ENCODE measurements at regions not wholly inside any gene's neighbourhood (a gene's known extent, or its start where the extent isn't known, plus 50 kb on each side); places are given as distances from the start of the nearest gene placed in this dataset.
"Not testable (repeated sequence)": the region's sequence is repeated elsewhere in the genome, so short reads cannot be mapped to it uniquely, and the experiment has no call there.

- H3K4me3 Mint-ChIP-seq; POLR2A ChIA-PET; H3K4me1 Mint-ChIP-seq (ENCODE audit: low read depth); H3K27me3 Mint-ChIP-seq; intact Hi-C loops (cut with micrococcal nuclease); CTCF ChIA-PET; H3K36me3 Mint-ChIP-seq; H3K9me3 Mint-ChIP-seq; DNase-seq; H3K27ac Mint-ChIP-seq: not testable (repeated sequence)
Measured at GRCh38 chr14:105620865-105621471, 94.6 kb downstream of the TMEM121 start.

DNA sequence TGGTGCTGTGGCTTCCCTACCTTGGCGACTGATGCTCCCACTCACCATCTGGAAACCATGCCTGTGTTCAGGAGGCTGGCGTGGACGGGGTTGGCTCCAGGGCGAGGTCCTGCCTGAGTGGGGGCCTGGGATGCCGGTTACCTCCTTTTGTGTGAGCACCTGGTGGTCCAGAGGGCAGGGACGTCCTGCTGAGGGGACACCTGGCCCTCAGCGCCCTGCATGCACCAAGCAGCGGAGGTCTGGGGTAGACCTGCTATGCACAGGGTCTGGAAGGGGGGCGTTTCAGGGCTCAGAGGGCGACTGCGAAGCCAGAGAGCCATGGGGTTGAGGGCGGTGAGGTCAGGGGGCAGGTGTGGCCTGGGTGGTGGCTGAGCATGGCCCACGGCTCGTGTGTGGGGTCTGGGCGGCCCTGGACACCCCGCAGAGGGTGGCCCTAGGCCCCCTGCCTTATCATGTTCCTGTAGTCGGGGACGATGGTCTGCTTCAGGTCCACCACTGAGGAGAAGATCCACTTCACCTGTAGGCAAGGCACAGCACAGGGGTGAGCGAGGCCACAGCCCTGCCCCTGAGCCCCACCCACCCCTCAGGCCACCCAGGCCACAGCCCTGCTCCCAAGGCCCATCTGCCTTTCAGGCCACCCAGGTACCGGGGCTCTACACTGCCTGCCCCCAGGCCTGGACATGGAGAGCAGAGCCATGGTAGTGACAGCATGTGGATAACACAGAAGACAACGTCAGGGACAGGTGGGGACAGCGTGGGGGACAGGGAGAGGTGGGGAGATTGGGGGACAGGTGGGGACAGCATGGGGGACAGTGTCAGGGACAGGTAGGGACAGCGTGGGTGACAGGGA, 95.3 kb downstream of the TMEM121 start:
- H3K4me1 Mint-ChIP-seq (ENCODE audit: low read depth); H3K4me3 Mint-ChIP-seq; DNase-seq; H3K36me3 Mint-ChIP-seq; H3K27ac Mint-ChIP-seq; H3K27me3 Mint-ChIP-seq; H3K9me3 Mint-ChIP-seq; intact Hi-C loops (cut with micrococcal nuclease); CTCF ChIA-PET; POLR2A ChIA-PET: not testable (repeated sequence)

DNA sequence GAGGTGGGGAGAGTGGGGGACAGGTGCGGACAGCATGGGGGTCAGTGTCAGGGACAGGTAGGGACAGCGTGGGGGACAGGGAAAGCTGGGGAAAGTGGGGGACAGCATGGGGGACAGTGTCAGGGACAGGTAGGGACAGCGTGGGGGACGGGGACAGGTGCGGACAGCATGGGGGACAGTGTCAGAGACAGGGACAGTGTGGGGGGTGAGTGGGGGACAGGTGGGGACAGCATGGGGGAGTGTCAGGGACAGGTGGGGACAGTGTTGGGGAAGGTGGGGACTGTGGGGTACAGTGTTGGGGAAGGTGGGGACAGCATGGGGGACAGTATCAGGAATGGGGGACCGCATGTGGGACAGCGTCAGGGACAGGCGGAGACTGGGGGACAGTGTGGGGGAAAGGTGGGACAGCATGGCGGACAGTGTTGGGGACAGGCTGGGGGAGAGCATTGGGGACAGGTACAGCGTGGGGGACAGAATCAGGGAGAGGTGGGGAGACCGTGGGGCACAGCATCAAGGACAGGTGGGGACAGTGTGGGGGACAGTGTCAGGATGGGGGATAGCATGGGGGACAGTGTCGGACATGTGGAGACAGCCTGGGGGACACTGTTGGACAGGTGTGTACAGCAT, 96.1 kb downstream of the TMEM121 start:
- no peak overlapping the region for H3K27ac Mint-ChIP-seq
- no peak overlapping the region for H3K4me3 Mint-ChIP-seq
- H3K9me3 Mint-ChIP-seq, result no peaks in the 10 kb centered on the region
- intact Hi-C loops (cut with micrococcal nuclease), result no loop called here
- peaks cover 2% of the 10 kb centered on the region for H3K27me3 Mint-ChIP-seq
- no peaks in the 10 kb centered on the region for H3K36me3 Mint-ChIP-seq
- H3K4me1 Mint-ChIP-seq (ENCODE audit: low read depth), result no peaks in the 10 kb centered on the region
- ChIA-PET POLR2A (no interaction called here), CTCF (no interaction called here)
- no peak for DNase-seq

DNA sequence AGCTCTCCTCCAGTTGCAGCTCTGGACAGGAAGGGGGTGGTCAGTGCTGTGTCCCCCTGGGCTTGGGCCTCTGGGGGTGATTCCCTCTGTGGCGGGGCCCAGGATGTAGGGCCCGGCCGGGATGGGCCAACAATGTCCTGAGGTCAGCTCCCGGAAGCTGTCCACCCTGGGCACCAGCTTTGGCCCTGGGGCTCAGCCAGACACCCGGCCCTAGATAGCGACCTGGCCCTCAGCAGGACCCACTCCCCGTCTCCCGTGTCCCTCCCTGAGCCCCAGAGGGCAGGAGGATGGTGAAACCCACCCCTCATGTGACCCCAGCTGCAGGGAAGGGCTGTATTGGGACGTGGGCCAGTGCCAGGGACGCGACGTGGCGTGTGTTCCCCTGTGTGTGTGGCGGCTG, 96.8 kb downstream of the TMEM121 start:
- H3K36me3 Mint-ChIP-seq; intact Hi-C loops (cut with micrococcal nuclease); POLR2A ChIA-PET; H3K27me3 Mint-ChIP-seq; CTCF ChIA-PET; DNase-seq; H3K27ac Mint-ChIP-seq; H3K4me3 Mint-ChIP-seq; H3K4me1 Mint-ChIP-seq (ENCODE audit: low read depth); H3K9me3 Mint-ChIP-seq: not testable (repeated sequence)

GRCh38 chr14:105624346-105624745, 98.0 kb downstream of the TMEM121 start:
- H3K27ac Mint-ChIP-seq; DNase-seq; POLR2A ChIA-PET; H3K4me1 Mint-ChIP-seq (ENCODE audit: low read depth); H3K27me3 Mint-ChIP-seq; intact Hi-C loops (cut with micrococcal nuclease); H3K9me3 Mint-ChIP-seq; CTCF ChIA-PET; H3K4me3 Mint-ChIP-seq; H3K36me3 Mint-ChIP-seq: not testable (repeated sequence)

DNA sequence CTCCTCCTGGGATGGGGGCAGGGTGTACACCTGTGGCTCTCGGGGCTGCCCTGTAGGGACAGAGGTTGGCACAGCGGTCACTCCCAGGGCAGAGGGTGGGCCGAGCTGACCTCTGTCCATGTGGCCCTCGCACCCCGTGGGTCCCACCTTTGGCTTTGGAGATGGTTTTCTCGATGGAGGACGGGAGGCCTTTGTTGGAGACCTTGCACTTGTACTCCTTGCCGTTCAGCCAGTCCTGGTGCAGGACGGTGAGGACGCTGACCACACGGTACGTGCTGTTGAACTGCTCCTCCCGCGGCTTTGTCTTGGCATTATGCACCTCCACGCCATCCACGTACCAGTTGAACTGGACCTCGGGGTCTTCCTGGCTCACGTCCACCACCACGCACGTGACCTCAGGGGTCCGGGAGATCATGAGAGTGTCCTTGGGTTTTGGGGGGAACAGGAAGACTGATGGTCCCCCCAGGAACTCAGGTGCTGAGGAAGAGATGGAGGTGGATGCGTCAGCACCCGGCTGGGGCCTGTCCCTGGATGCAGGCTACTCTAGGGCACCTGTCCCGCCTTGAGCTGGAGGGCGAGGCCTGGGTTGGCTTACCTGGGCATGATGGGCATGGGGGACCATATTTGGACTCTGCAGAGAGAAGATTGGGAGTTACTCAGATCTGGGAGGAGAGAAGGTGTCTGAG, 98.5 kb downstream of the TMEM121 start:
- H3K4me3 Mint-ChIP-seq; H3K27ac Mint-ChIP-seq; POLR2A ChIA-PET; CTCF ChIA-PET; H3K36me3 Mint-ChIP-seq; H3K27me3 Mint-ChIP-seq; DNase-seq; H3K9me3 Mint-ChIP-seq; H3K4me1 Mint-ChIP-seq (ENCODE audit: low read depth); intact Hi-C loops (cut with micrococcal nuclease): not testable (repeated sequence)

DNA sequence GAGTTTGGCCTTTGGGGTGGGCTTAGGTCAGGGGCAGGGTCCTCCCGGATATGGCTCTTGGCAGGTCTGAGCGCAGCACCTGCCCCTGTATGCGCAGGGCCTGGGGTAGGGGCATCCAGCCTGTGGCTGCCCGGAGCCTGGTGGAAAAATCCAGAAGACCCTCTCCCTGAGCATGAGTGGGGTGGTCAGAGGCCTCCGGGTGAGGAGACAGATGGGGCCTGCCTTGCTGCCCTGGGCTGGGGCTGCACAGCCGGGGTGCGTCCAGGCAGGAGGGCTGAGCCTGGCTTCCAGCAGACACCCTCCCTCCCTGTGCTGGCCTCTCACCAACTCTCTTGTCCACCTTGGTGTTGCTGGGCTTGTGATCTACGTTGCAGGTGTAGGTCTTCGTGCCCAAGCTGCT, 99.1 kb downstream of the TMEM121 start:
- H3K9me3 Mint-ChIP-seq; H3K27me3 Mint-ChIP-seq; H3K4me1 Mint-ChIP-seq (ENCODE audit: low read depth); CTCF ChIA-PET; H3K27ac Mint-ChIP-seq; POLR2A ChIA-PET; H3K36me3 Mint-ChIP-seq; H3K4me3 Mint-ChIP-seq; DNase-seq; intact Hi-C loops (cut with micrococcal nuclease): not testable (repeated sequence)

DNA sequence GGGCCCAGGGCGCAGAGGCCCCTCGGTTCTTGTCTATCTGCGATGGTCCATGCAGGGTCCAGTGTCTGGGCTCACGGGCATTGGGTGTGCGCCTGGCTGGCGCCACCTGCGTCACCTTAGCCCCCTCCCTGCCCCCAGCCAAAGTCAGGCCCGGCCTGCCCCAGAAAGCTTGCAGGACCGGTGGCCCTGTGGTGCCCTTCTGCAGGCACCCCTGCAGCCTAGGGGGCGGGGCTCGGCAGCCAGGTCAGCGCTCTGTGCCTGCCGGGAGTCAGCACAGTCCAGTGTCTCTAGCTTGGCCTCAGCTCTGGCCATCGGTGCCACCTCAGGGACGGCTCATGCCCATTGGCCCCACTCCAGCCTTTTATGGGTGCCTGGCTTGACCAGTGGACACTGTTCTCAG, 99.7 kb downstream of the TMEM121 start:
- intact Hi-C loops (cut with micrococcal nuclease); DNase-seq; H3K4me3 Mint-ChIP-seq; H3K27ac Mint-ChIP-seq; POLR2A ChIA-PET; H3K27me3 Mint-ChIP-seq; CTCF ChIA-PET; H3K9me3 Mint-ChIP-seq; H3K36me3 Mint-ChIP-seq; H3K4me1 Mint-ChIP-seq (ENCODE audit: low read depth): not testable (repeated sequence)

GRCh38 chr14:105626651-105627050, 100.3 kb downstream of the TMEM121 start:
- POLR2A ChIA-PET; intact Hi-C loops (cut with micrococcal nuclease); H3K9me3 Mint-ChIP-seq; CTCF ChIA-PET; H3K4me1 Mint-ChIP-seq (ENCODE audit: low read depth); H3K27ac Mint-ChIP-seq; H3K36me3 Mint-ChIP-seq; H3K27me3 Mint-ChIP-seq; DNase-seq; H3K4me3 Mint-ChIP-seq: not testable (repeated sequence)

GRCh38 chr14:105627287-105627686, 100.9 kb downstream of the TMEM121 start:
- CTCF ChIA-PET, H3K27me3 Mint-ChIP-seq: not testable (repeated sequence)

DNA sequence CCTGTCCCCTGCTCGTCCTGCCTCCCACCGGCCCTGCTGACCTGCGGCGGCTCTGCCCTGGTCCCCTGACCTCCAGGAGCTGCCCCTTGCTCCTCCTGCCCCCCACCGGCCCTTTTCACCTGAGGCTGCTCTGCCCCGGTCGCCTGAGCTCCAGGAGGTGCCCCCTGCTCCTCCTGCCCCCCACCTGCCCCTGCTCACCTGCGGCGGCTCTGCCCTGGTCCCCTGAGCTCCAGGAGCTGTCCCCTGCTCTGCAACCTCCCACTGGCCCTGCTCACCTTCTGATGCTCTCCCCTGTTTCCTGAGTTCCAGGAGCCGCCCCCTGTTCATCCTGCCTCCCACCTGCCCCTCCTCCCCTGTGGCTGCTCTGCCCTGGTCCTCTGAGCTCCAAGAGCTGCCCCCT, 101.3 kb downstream of the TMEM121 start:
- intact Hi-C loops (cut with micrococcal nuclease), result no loop called here
- Mint-ChIP-seq H3K4me1 (ENCODE audit: low read depth) (no peaks in the 10 kb centered on the region), H3K27me3 (peaks cover 9% of the 10 kb centered on the region), H3K36me3 (no peaks in the 10 kb centered on the region), H3K4me3 (no peak overlapping the region), H3K9me3 (peaks cover 4% of the 10 kb centered on the region), H3K27ac (no peak overlapping the region)
- no peak for DNase-seq
- POLR2A ChIA-PET, result no interaction called here
- CTCF ChIA-PET, result no interaction called here

More at GRCh38 chr14:105627287-105627686, 100.9 kb downstream of the TMEM121 start:
- intact Hi-C loops (cut with micrococcal nuclease); H3K36me3 Mint-ChIP-seq; POLR2A ChIA-PET; DNase-seq; H3K27ac Mint-ChIP-seq; H3K4me3 Mint-ChIP-seq; H3K9me3 Mint-ChIP-seq; H3K4me1 Mint-ChIP-seq (ENCODE audit: low read depth): not testable (repeated sequence)

GRCh38 chr14:105628126-105628525, 101.7 kb downstream of the TMEM121 start:
- H3K36me3 Mint-ChIP-seq; H3K27ac Mint-ChIP-seq; CTCF ChIA-PET; POLR2A ChIA-PET; H3K9me3 Mint-ChIP-seq; H3K27me3 Mint-ChIP-seq; DNase-seq; H3K4me1 Mint-ChIP-seq (ENCODE audit: low read depth); H3K4me3 Mint-ChIP-seq; intact Hi-C loops (cut with micrococcal nuclease): not testable (repeated sequence)

All from activated CD4-positive, alpha-beta memory T cell treated with anti-CD3 and anti-CD28 coated beads for 36 hours (primary cell).